ENCODE measurements at regions not wholly inside any gene's neighbourhood (a gene's known extent, or its start where the extent isn't known, plus 50 kb on each side); places are given as distances from the start of the nearest gene placed in this dataset.

- Histone ChIP-seq H3K27me3 (no peaks in the 10 kb centered on the region), H3K27ac (no peak overlapping the region), H3K9me3 (no peaks in the 10 kb centered on the region), H3K4me3 (replicated peaks in 1 of 3) (no peak overlapping the region), H3K4me1 (no peaks in the 10 kb centered on the region), H3K36me3 (no peaks in the 10 kb centered on the region)
- 71 to 75% methylated on average over 1 of the region's 1 CpG for WGBS, 2 donors
- TF ChIP-seq CTCF (IDR thresholded peaks at IDR 0.05), result no peak
- no peak for TF ChIP-seq POLR2A (IDR thresholded peaks at IDR 0.05)
- intact Hi-C loops (cut with DNase I), result no loop called here
- DNase-seq, result no peak
Observed at GRCh38 chrX:35122756-35123155, 180.2 kb downstream of the FAM47B start.

GRCh38 chrX:35149517-35149916 is 206.9 kb downstream of the FAM47B start:
- 76 to 84% methylated on average over 1 of the region's 1 CpG for WGBS, 2 donors
- DNase-seq, result no peak
- intact Hi-C loops (cut with DNase I), result no loop called here
- Histone ChIP-seq H3K9me3 (no peaks in the 10 kb centered on the region), H3K4me3 (replicated peaks in 1 of 3) (no peak overlapping the region), H3K27ac (no peak overlapping the region), H3K27me3 (no peaks in the 10 kb centered on the region), H3K36me3 (no peaks in the 10 kb centered on the region), H3K4me1 (no peaks in the 10 kb centered on the region)
- TF ChIP-seq CTCF (IDR thresholded peaks at IDR 0.05) (no peak), POLR2A (IDR thresholded peaks at IDR 0.05) (no peak)

DNA sequence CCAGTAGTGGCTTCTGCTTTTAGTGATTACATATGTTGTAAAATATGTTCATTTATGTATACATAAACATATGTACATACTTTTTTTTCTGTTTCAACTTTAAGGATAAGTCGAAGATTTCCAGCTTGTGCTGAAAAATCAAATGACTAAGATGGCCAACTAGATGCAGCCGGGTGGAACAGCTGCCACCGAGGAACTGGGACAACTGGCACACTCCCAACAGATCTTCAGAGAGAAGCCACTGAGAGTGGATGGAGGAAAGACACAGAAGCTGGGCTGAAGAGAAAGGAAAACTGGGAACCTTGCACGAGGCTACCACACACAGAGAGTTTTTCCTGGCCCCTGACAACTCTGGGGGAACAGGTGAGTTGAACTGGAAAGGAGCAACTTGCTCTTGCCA is 207.5 kb downstream of the FAM47B start:
- H3K27me3 ChIP-seq, result no peaks in the 10 kb centered on the region
- H3K4me1 ChIP-seq, result no peaks in the 10 kb centered on the region
- peak in 1 of 2 donors; percentile 2 for DNase-seq
- no peak overlapping the region for H3K27ac ChIP-seq
- no peak for TF ChIP-seq POLR2A (IDR thresholded peaks at IDR 0.05)
- TF ChIP-seq CTCF (IDR thresholded peaks at IDR 0.05), result no peak
- H3K36me3 ChIP-seq, result no peaks in the 10 kb centered on the region
- H3K9me3 ChIP-seq, result no peaks in the 10 kb centered on the region
- WGBS, 2 donors, result 51 to 62% methylated on average over 4 of the region's 4 CpGs
- H3K4me3 ChIP-seq (replicated peaks in 1 of 3), result no peak overlapping the region
- intact Hi-C loops (cut with DNase I), result no loop called here

GRCh38 chrX:35150642-35151239 is 208.1 kb downstream of the FAM47B start:
- no peaks in the 10 kb centered on the region for H3K27me3 ChIP-seq
- WGBS, 2 donors, result 97 to 100% methylated on average over 4 to 7 of the region's 7 CpGs
- H3K4me1 ChIP-seq, result no peaks in the 10 kb centered on the region
- no peaks in the 10 kb centered on the region for H3K9me3 ChIP-seq
- no peak for TF ChIP-seq CTCF (IDR thresholded peaks at IDR 0.05)
- no peak for TF ChIP-seq POLR2A (IDR thresholded peaks at IDR 0.05)
- H3K27ac ChIP-seq, result no peak overlapping the region
- H3K4me3 ChIP-seq (replicated peaks in 1 of 3), result no peak overlapping the region
- DNase-seq, result no peak
- no peaks in the 10 kb centered on the region for H3K36me3 ChIP-seq
- intact Hi-C loops (cut with DNase I), result no loop called here

GRCh38 chrX:35166023-35166422 is 223.4 kb downstream of the FAM47B start:
- H3K27ac ChIP-seq, result no peak overlapping the region
- TF ChIP-seq CTCF (IDR thresholded peaks at IDR 0.05), result no peak
- TF ChIP-seq POLR2A (IDR thresholded peaks at IDR 0.05), result no peak
- WGBS, 2 donors, result 7 to 20% methylated on average over 2 of the region's 2 CpGs
- intact Hi-C loops (cut with DNase I), result no loop called here
- no peaks in the 10 kb centered on the region for H3K36me3 ChIP-seq
- no peaks in the 10 kb centered on the region for H3K9me3 ChIP-seq
- DNase-seq, result no peak
- no peak overlapping the region for H3K4me3 ChIP-seq (replicated peaks in 1 of 3)
- no peaks in the 10 kb centered on the region for H3K4me1 ChIP-seq
- H3K27me3 ChIP-seq, result no peaks in the 10 kb centered on the region
